Activated T-helper 1 cell treated with anti-CD3 and anti-CD28 coated beads, Interleukin-2, amount 50 U/mL, for 16 hours (primary cell): ENCODE measurements at regions not wholly inside any gene's neighbourhood (a gene's known extent, or its start where the extent isn't known, plus 50 kb on each side); places are given as distances from the start of the nearest gene placed in this dataset.

ENCODE experiments used
- DNase-seq, 2 donors: peaks; one replicate each; pipeline ENCODE4 v3.0.0-alpha.2; 2020; ENCODE audit warnings: low read depth in 1 of 2, low spot score in 1 of 2

- no peak for DNase-seq
Measured at GRCh38 chr14:87184180-87184579, 808.8 kb downstream of the GALC start.

DNA sequence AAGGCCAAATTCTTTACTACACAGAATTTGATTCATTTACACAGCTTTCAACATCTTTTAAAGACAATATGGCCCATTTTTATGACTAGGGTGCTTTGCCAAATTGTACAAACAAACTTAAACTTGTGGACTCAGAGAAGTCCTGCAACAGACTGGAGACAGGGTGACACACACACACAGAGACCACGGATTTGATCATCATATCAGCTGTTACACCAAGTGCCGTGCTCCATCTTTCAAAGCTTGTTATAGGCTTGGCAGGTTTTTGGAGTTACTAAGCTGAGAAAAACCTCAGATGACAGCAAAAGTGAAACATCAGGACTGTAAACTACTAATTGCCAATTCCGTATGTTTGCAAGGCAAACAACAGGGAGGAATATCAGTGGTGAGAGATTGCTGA is 811.7 kb downstream of the GALC start:
- DNase-seq = no peak

DNA sequence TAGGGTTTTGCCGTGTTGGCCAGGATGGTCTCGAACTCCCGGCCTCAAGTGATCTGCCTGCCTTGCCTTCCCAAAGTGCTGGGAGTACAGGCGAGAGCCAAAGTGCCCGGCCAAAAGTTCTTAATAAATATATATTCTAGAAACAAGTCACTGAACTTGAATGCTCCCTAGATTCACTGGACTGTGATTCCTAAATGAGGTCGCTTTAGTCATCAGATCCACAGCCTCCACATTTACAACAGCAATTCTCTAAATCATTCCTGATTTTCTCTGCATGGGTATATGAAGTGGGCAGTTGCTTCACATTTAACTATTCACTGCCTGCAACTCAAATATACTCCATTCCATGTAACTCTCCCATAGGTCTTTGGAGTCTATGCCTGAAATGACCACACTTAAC is 813.0 kb downstream of the GALC start:
- no peak for DNase-seq

- DNase-seq = no peak
Measured at GRCh38 chr14:87178277-87178676, 814.7 kb downstream of the GALC start.

DNA sequence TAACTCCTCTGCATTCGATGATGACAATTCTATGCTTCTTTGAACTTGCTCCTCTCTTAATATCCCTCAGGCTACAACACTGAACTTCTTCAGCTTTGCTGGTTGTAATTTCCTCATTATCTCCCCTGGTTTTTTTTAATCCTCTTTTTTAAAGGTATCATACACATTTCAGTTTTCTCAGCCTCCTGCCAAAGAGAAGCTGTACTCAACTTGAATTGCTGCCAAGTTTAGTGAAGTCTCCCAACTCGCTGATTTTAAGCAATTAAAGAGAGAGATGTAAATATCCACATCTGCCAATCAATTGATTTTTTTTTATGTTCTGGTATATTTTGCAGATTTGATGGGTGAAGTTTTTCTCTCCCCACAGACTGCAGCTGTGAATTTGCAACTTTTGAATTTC is 817.8 kb downstream of the GALC start:
- DNase-seq = no peak

- no peak for DNase-seq
Measured at GRCh38 chr14:87171141-87171540, 821.8 kb downstream of the GALC start.

DNA sequence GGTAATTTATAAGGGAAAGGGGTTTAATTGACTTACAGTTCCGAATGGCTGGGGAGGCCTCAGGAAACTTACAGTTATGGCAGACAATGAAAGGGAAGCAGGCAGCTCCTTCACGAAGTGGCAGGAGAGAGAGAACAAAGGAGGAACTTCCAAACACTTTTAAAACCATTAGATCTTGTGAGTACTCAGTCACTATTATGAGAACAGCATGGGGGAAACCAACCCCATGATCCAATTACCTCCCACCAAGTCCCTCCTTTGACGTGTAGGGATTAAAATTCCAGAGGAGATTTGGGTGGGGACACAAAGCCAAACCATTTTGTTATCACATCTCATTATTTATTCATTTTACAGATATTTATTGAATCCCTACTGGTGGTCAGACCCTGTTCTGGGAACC is 822.8 kb downstream of the GALC start:
- DNase-seq = no peak

DNA sequence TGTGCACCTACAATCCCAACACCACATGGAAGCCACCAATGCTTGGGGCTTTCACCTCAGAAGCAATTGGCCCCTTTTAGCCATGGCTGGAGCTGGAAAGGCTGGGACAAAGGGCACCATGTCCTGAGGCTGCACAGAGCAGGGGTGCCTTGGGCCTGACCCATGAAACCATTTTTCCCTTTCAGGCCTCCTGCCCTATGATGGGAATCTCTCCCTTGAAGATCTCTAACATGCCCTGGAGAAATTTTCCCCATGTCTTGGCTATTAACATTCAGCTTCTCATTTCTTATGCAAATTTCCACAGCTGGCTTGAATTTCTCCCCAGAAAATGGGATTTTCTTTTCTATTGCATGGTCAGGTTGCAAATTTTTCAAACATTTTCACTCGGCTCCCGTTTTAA is 823.6 kb downstream of the GALC start:
- DNase-seq = no peak

- DNase-seq = no peak
Measured at GRCh38 chr14:87161502-87161901, 831.5 kb downstream of the GALC start.

DNA sequence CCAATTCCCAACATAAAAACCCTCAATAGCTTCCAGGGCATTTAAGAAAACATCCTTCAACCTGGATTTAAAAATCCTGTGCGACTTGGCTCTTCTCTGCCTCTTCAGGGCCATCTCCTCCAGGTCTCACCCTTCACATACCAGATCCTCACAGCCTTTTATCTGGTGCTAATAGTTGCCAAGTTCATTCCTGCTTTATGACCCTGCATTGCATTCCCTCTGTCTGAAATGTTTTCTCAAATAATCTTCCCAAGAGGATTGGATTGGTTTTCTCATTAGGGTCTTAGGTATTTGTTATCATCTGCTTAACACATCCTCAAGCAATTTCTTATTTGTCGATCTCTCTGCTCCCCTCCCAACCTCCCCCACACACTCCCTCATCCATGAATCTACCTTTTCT is 832.0 kb downstream of the GALC start:
- DNase-seq = no peak

- DNase-seq = no peak
Measured at GRCh38 chr14:87158283-87158682, 834.7 kb downstream of the GALC start.

DNA sequence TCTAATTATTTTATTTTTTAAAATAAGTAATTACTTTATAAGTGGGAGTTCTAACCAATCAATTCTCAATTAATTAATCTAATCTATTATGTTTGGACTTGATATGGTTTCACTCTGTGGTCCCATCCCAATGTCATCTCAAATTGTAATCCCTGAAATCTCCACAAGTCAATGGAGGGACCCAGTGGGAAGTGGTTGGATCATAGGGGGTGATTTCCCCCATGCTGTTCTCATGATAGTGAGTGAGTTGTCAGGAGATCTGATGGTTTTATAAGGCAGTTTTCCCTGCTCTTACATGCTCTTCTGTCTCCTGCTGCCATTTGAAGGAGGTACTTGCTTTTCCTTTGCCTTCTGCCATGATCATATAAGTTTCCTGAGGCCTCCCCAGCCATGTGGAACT is 836.1 kb downstream of the GALC start:
- no peak for DNase-seq

DNA sequence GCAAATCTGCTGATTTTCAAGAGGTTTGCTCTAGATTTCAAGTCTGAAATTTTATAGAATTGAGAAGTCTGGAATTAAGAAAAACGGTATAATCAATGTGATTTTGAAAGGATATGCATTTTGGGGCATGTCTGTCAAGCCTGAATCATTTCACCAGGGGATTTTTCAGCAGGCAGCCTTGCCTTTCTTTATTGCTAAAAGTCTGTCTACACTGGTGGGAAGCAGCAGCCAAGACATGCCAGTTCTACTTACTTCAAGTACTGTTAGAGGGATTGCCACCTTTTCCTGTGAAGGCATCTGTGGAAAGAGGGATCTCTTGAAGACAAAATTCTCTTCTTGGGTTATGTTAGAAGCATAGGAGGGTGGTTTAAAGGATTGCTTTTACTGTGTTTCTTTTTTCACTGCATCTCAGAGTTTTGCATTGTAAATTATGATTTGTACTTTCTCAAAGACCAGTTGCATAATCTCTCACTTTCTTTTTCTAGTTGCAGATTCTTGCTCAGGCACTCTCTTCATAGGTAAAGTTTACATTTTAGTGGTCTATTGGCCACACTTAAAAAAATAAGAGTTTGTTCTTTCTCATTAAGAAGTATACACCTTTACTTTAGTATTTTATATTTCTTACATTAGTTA is 837.0 kb downstream of the GALC start:
- DNase-seq = no peak

GRCh38 chr14:87153901-87154300 is 839.1 kb downstream of the GALC start:
- DNase-seq = no peak

DNA sequence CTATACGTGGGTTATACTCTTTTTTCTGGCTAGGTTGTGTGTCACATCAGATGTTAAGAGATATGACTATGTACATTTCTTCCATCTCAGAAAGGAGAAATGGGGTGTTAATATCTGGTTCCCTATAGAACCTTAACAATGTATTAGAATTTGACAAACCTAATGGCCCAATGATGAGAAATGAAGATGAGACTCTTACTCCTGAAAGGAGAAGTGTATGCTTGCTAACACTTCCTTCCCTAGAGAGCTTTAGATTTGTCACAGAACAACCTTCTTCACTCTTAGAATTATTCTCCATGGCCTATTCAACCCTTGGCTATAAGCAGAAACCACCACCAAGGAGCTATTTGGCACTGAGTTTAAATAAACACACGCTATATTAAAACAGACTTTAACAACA is 839.6 kb downstream of the GALC start:
- no peak for DNase-seq

DNA sequence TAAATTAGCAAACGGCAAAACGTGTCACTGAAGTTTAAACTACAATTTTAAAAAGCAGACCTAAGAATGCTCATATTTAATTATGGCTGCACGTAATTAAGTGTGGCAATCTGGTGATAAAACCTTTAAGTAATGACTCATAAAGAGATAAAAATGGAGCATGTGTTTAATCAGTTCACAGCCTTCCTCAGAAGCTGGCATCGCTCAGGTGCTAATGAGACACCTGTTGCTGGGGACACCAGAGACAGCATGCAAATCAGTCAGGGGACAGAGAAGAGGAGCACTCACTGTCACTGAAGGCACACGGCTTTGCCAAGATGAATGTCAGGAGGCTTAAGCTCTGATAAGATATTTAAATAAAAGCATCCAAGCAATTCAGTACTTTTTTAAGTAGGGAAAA is 840.3 kb downstream of the GALC start:
- DNase-seq = no peak

GRCh38 chr14:87149583-87150354 is 843.2 kb downstream of the GALC start:
- DNase-seq = no peak

GRCh38 chr14:87148655-87149054 is 844.3 kb downstream of the GALC start:
- DNase-seq = no peak

DNA sequence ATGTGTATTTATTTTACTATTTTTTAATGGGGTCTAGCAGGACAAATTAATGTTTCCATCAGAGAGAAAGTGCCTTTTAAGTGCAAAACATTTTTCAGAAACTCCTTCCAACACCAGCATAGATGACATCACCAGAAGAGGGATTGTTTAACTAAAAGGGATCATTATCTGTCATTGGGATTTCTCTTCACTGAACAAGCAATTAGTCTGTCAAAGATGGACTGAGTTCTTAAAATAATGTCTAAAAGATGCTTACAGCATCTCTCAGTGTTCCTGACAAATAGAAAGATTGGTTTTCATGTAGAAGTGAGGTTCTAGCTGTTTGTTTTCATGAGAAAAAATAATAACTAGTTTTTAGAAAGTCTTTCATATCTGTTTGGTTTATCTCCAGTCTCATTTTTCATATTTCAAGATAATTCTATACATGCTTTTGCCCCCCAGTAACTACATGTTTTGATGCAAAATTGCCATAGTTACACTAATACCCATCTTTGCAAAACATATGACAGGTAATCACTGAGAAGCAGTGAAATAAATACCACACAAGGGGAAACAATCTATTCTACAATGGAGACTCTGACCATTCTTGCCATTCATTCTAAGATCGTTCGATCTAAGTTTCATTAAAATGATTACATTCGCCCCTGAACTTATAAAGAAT is 850.3 kb downstream of the GALC start:
- DNase-seq = no peak

GRCh38 chr14:87141801-87142200 is 851.2 kb downstream of the GALC start:
- no peak for DNase-seq

- DNase-seq = no peak
Measured at GRCh38 chr14:87139299-87139698, 853.7 kb downstream of the GALC start.

DNA sequence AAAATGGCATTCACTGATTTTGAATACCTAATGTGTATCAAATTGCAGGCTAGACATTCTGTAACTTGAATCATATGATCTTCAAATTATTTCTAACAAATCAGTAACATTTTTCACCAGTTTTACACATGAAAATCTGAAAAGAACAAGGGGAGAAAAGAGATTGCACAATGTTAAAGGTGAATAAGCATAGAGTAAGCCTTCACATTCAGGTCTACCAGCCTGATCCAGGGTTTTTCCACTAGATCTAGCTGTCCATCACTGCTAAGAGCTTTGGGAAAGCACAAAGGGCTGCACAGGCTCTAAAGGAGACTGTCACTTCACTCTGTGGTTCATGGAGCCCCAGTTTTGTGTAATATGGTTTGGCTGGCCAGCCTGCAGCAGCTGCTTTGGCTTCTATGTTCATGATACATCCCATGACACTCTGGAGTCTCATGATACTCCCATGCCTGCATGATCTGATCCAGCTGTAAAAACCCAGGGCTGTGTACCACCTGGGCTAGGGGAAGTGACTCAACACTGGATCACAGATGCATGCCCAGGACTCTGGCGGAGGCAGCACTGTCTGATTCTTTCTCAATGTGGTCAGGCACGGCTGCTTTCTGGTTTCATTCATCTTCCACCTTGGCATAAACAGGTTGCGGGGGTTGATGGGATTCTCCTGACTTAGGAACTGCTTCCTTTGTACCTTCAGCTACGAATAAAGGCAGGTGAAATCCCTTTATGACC is 859.7 kb downstream of the GALC start:
- no peak for DNase-seq
